Choroid plexus epithelial cell (primary cell): ENCODE measurements at regions not wholly inside any gene's neighbourhood (a gene's known extent, or its start where the extent isn't known, plus 50 kb on each side); places are given as distances from the start of the nearest gene placed in this dataset.

Experiments used
- DNase-seq: peaks from one replicate; pipeline ENCODE4 v3.0.0-alpha.2; 2010; ENCODE audit warnings: low read depth
- H3K4me3 ChIP-seq: 2 replicates; pipeline ENCODE4 v1.5.1; 2011; ENCODE audit warnings: low read depth, mild to moderate bottlenecking, control low read depth, low read length, moderate library complexity
- CTCF ChIP-seq: conservative IDR thresholded peaks from 2 replicates; pipeline ENCODE4 v1.5.1; 2011; ENCODE audit warnings: low read depth, mild to moderate bottlenecking, control low read depth, inconsistent platforms, low read length, moderate library complexity

DNA sequence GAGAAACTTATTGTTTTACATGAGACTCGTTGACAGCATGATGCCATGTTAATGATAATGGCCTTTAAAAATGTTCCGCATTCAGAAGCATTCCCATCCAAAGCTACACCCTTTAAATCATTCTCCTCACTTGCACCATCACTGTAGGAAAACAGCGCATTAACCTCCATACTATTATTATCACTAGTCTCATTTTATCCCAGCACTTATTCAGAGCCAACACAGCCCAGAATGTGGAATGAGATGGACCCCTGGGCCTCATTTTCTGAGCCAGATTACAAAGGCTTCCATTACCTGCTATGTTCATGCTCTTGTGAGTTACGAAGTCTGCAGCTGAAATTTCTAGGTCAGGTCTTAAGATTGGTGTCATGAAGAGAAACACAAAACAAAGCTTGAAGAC lies 159.4 kb downstream of the HS3ST3A1 start:
- TF ChIP-seq CTCF, result no peak
- no peak overlapping the region for H3K4me3 ChIP-seq
- no peak for DNase-seq

DNA sequence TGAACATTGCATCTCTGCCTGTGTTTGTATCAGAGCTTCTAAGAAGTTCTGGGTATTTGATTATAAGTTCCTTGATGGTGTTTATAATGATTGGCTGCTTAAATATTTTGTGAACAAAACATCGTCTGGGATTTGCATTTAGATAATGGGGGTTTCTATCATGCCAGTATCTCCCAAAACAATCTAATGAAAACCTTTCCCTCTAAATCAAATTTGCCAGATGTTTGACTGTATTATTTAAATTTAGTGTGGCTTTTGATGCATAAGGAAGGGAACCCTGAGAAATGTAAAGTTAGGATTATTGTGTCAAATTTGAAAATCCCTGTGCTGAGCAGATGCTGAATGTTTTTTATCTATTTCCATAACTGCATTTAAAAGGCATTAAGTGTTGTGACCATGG lies 159.9 kb downstream of the HS3ST3A1 start:
- H3K4me3 ChIP-seq, result no peak overlapping the region
- no peak for TF ChIP-seq CTCF
- DNase-seq, result no peak

DNA sequence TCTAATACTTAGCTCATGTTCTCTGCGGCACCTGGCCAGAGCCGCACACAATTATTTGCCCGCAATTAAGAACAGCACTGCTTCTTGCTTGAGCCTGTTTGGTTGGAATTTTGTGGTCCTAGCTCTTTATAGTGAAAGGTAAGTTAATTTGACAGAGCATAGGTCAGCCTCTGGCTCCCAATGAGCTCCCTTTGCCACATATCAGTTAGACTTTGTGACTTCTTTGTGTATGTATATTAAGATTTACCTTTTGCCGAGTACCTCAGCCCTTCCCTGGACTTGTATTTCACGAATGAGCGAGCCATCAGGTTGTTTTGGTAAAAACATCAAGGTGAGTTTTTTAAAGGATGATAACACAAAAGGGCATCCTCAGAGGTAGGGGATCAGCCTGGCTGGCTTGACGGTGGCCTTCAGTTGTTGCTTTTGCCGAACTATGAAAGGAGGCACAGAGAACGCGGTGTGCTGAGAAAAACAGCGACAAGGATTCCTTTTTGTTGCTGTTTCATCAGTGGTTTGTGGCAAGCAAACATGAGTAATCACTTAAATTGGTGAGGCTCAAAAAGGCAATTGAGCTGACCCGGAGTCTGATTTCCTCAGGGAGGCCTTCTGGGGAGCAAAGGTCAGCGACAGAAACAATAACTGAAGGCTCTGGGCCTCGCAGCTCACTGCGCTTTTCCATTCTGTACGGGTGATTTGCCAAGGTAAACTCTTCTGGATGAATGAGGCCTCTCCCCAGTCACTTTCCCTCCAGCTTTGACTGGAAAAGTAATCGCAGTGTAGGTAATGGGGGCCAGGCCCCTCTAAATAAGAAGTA lies 163.6 kb downstream of the HS3ST3A1 start:
- no peak for TF ChIP-seq CTCF
- H3K4me3 ChIP-seq, result no peak overlapping the region
- DNase-seq, result peak; percentile 77

DNA sequence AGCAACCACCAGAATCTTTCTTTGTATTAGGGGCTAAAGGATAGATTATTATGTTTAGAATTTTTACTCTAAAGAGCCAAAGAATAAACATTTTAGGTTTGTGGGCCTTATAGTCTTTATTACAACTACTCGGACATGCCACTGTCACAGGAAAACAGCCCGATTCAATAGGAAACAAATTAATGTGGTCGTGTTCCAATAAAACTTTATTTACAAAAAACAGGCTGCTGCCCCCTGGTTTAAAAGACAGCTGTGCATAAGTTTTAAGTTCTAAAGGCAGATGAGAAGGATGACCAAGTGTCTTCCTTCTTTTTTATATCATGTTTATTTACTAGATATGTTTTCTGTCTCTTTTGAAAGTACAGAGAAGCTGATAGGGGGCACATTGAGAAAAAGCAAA lies 166.5 kb downstream of the HS3ST3A1 start:
- H3K4me3 ChIP-seq, result no peak overlapping the region
- DNase-seq, result no peak
- TF ChIP-seq CTCF, result no peak

- DNase-seq, result peak; percentile 73
- no peak overlapping the region for H3K4me3 ChIP-seq
- TF ChIP-seq CTCF, result no peak
Measured at GRCh38 chr17:13429201-13429600, 172.5 kb downstream of the HS3ST3A1 start.

GRCh38 chr17:13428611-13429042 lies 173.1 kb downstream of the HS3ST3A1 start:
- TF ChIP-seq CTCF, result no peak
- no peak for DNase-seq
- H3K4me3 ChIP-seq, result no peak overlapping the region

GRCh38 chr17:13426991-13427390 lies 174.7 kb downstream of the HS3ST3A1 start:
- H3K4me3 ChIP-seq, result no peak overlapping the region
- TF ChIP-seq CTCF, result no peak
- no peak for DNase-seq
